Fibroblast of peridontal ligament (primary cell): ENCODE measurements at regions not wholly inside any gene's neighbourhood (a gene's known extent, or its start where the extent isn't known, plus 50 kb on each side); places are given as distances from the start of the nearest gene placed in this dataset.

Source experiments
- DNase-seq: peaks from one replicate; pipeline ENCODE4 v3.0.0-alpha.2; 2010; ENCODE audit errors: extremely low read depth

DNA sequence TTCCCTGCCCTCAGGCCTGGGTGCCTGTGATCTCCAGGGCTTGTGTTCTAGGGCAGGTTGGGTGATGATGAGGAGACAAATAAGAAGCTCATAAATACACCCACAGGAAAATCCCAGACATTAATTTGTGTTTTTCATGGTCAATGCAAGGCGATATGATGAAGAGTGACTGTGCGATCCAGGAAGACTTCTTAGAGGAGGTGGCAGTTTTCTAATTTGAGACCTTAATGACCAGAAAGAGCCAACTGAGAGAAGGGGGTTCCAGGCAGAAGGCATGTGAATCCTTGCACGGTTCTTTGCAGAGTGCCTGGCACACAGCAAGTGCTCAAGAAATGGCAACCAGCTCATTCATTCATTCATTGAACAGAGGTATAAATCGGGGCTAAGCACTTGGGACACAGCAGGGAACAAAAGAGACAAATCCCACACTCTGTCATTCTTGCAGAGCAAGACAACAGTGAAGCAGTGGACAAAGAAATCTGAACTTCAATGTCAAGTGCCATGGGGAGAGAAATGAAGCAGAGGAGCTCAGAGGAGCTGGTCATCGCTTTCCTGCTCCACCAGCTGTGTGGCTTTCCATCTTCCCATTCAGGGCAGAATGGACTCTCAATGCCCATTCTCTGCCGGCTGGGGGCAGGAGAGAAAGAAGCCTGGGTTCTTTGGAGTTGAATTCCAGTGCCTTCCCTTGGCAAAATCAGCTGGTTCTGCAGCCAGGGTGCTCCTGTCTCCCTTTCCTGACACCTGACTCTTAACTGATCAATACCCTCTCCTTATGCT lies 128.3 kb downstream of the AACS start:
- no peak for DNase-seq

DNA sequence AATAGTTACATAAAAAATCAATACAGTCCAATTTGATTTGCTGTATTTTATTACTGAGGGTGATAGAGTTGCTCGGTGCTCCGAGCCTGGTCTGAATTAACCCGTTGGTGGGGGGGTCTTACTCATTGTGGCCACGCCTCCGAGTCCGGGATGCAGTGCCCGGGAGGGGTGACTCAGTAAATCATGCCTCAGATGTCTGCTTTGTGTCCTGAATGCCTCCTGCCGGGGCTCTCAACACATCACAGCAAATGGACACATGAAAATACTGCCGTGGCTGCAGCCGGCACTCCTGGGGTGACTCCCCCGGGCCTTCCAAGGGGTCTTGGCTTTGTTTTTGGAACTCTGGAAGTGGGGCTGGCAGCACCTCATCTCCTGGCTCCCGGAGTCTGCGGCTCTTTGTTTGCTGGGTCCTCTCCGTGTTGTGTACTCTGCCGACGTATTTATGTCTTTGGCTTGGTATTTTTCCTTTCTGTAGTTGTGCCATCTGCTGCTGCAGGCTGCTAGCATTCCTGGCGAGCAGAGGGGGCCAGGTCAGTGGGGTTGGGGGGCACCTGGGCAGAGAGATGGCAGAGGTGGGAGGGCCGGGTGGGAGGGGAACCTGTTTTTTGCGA lies 129.0 kb downstream of the AACS start:
- peak; percentile 48 for DNase-seq

DNA sequence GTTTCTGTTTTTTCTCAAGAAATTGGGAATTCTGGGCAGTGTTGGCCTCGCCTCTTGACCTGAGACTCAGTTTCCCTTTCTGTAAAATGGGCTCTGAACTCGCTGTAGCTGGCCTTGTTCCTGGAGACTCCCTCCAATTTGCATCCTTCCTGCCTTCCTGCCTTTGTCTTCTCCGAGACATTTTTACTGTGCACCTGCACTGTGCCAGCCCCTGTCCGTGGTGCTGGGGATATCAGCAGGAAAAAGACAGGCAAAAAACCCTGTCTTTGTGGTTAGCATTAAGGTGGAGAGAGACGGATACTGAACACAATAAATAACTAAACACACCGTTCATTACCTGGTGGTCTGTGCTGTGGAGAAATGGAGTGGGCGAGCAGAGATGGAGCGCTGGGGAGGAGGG lies 129.8 kb downstream of the AACS start:
- no peak for DNase-seq

DNA sequence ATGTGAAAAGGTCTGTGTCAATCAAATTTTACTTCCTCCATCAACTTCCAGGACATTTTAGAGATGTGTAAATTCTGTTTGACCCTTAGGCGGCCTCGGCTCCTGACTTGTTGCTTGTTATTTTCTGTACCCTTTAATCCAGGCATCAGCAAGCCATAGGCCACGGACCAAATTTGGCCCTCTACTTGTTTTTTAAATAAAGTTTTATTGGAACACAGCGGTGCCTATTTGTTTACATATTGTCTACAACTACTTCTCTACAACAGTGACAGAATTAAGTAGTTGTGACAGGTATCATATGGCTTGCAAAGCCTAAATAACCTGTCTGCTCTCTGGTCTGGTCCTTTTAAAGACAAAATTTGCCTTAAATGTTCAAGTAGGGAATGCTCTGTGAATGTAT lies 132.1 kb downstream of the AACS start:
- no peak for DNase-seq

DNA sequence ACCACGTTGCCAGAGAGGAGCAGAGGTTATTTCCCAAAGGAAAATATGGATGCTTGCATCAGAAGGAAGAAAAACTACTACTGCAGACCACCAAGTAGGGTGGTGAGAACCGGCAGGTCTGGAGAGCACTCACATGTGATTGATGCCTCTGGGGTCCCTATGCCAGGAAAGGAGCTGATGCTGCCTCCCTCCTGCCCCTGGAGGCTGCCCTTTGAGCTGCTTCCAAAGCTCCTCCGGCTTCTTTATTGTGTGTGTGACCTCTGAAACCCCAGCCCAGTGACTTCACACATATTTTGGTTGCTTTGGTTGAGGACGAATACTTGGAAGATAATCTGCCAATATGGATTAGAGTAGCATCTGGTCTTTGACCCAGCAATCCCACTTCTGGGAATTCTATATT lies 133.4 kb downstream of the AACS start:
- DNase-seq, result no peak

DNA sequence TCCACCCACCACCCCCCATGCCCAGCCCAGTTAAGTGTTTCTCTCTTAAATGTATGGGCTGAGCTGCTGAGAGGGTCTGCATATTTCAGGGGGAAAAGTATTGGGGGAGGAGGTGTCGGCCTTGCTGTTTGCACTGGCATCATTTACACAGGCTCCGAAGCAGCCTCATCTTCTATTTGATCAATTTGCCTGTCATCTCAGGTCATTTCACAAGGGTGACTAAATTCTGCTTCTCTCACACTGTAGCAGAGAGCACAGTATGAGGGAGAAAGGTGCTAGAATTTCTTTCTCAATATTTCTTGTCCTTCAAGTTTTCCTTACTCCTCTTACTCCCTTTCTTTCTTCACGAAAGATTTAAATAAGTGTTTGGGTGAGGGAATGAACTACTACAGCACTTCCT lies 135.9 kb downstream of the AACS start:
- DNase-seq, result no peak

DNA sequence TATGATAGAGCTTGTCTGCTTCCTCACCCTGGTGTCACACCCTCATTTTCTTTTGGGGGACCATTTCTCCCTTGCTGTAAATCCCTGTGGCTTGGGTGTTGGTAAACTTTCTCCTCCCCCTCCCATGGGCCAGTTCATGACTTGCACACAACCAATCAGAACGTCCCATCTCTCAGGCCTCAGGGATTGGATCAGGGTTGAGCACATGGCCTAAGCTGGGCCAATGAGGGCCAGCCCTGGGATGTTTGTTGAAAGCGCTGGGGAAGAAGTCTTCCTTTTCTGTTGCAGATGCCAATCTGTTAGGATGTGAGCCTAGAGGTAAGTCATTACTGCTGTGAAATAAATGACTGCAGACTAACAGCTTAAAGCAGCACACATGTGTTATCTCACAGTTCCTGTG lies 136.7 kb downstream of the AACS start:
- no peak for DNase-seq

DNA sequence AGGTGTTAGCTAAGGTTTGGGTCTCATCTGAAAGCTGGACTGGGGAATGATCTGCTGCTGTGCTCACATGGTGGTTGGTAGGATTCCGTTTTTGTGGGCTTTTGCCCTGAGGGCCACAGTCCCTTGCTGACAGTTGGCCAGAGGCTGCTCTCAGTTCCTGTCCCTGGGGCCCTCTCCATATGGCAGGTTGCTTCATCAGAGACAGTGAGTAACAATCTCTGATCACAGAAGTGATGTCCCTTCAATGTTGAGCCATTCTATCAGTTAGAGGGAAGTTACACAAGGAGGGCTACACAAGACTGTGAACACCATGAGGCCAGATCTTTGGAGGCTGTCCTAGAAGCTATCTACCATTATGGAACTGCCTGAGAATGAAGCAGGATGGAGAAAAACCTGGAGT lies 137.2 kb downstream of the AACS start:
- no peak for DNase-seq

DNA sequence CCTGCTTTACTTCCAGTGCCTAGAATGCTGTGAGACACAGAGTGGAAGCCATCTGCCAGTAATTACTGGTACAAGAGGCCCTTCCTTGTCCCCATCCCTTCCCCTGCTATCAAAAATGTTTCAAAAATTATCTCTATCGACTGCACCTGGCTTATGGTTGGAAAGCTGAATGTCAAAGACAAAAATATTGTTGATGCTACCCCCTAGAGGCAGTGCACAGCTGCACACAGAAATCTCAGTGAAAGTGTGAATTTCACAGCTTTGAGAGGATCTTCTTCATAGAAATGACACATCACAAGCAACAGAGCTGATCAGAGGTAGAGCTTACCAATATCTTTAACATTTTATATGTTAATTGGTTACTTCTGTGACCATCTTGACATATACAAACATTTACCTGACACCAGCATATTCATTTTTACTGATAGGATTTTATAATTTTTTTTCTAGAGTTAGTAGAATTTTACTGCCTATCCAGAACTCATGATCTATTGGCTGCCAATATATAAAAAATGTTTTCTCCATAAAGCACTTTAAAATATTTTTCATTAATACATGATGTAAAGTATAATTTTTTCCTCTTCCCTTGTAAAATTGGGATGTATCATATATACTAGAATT lies 138.0 kb downstream of the AACS start:
- no peak for DNase-seq

DNA sequence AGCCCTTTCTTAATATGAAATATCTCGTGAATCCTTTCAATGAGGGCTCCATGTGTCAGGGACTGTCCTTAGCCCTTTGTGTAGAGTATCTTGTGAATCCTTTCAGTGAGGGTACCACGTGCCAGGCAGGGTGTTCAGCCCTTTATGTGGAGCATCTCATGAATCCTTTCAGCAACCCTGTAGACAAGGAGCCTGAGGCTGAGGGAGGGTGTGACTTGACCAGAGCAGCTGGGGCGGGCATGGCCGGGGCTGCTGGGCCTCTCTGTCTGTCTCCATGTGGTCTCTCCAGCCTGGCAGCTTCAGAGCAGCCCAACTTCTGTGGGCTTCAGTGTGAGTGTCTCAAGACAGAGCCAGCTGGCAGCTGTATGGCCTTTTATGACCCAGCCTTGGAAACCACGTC lies 140.2 kb downstream of the AACS start:
- DNase-seq, result no peak

DNA sequence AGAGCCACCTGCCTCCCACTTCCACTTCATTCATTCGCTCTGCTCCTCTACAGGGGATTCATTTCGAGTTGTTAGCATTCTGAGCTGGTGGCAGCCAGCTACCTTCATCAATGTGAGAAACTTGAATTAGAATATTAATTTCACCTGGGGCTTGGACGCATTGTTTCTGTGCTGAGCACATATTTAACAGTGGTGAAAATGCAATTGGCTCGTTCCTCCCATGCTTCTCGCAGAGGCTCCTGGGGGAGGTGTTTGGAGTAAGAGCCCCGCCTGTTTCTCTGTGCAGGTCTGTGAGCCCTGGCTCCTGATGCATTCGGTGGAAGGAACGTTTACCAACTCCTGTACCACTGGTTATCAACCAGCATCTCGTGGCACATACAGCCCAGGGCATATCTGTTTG lies 141.5 kb downstream of the AACS start:
- no peak for DNase-seq

DNA sequence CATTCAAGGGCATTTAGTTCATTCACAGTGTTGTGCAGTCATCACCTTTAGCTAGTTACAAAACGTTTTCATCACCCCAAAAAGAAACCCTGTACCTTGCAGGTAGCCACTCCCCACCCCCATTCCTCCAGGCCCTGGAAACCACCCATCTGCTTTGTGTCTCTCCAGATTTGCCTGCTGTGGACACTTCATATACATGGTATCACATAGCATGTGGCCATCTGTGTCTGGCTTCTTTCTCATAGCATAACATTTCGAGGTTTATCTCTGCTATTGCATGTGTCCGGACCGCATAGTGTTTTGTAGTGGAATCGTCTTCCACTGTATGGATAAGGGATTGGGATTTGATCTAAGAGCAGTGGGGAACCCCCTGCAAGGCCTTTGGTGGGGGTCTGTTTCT lies 143.1 kb downstream of the AACS start:
- no peak for DNase-seq

DNA sequence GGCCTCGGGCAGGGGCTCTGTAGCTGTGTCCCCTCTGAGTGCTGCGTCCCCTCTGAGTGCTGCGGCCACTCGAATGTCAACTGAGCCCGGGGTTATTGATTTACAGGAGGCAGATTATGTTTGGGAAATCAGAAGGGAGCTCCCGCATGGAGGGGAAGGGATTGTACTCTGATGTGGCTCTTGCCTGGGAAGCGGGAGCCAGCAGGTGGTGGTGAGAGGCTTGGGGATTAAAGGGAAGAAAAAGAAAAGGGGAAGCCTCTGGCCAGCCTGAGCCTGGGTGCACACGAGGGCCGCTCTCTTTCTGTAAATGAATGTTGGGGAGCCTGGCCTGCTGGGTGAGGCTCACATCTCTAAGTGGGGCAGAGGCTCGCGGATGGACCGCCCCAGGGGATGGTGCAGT lies 143.7 kb downstream of the AACS start:
- no peak for DNase-seq

DNA sequence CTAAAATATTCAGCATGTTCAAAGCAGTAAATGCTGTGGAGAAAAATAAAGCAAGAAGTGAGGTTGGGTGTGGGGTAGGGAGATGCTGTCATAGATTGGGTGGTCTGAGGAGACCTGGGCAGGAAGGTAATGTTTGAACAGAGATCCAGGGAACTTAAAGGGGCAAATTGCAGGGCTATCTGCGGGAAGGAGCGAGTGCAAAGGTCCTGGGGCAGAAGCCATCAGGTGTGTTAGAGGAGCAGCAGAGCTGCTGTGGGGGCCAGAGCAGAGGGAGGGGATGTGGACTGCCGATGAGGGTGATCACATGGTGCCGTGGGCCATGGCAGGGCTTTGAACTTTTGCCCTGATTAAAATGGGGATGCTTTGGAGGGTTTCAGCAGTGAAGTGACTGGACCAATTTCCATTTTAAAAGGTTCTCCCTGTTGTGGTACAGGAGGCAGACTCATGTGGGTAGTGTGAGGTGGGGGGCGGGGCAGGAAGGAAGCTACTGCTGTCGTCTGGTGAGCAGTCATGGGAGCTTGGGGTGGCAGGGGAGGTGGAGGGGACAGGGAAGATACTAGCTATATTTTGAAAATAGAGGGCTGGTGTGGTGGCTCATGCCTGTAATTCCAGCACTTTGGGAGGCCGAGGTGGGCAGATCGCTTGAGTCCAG lies 145.0 kb downstream of the AACS start:
- no peak for DNase-seq

DNA sequence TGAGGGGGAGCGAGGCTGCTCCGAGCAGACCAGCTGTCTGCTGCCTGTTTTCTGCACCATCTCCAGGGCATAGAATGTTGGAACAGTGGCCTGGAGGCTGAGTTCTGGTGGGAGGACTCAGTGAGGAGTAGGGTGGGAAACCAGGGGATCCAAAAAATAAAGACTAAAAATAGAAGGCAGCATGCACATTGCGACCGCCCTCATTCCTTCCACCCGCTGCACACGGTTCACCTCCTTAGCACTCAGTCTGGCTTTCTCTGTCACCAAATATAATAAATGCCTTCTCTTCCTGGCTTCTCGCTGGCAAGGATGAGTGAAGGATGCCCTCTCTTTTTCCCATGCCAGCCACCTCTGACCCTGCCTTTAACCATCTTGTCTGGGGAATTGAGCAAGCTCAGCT lies 146.2 kb downstream of the AACS start:
- no peak for DNase-seq

DNA sequence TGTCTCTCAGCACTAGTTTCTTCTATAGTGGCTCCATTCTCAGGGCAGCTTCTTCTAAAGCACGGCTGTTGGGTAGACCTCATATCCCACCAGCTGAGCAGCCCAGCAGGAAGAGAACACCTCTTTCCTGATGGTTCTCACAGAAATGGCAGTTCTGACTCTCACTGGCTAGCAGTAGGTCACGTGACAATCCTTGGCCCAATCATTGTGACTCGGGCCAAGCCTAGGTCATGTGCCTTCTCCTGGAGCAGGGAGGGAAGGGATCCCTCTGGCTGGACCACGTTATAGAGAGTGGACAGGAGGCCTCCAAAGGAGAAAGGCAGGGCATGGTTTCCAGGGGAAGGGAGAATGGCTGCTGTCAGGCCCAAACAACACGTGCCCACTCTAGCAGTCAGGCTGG lies 149.1 kb downstream of the AACS start:
- DNase-seq, result no peak

DNA sequence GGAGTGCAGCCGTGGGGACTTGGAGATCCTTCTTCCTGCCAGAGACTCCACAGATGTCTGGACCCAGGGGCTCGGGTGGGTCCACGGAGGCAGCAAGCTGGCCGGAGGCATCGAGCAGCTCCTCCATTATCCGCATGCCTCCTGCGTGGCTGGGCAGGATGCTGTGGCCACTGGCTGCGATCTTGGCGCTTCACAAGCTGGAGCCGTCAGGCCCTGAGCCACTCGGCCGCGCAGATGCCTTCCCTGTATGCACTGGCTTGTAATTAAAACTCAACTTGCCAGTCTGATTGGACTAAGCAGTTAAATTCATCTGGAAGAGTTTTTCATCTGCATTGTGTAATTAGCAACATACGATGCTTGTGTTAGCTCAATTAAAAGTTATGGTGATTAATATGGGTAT lies 151.5 kb downstream of the AACS start:
- no peak for DNase-seq

DNA sequence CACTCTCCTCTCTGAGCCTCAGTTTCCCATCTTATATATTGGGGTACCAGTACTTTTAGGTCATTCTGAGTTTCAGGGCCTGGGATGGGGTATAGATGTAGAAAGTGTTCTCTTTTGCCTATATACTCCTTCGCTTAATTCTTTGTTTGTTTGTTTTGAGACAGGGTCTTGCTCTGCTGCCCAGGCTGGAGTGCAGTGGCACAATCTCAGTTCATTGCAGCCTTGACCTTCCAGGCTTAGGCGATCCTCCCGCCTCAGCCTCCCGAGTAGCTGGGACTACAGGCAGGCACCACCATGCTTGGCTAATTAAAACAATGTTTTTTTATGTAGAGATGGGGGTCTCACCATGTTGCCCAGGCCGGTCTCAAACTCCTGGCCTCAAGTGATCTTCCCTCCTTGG lies 152.1 kb downstream of the AACS start:
- no peak for DNase-seq

DNA sequence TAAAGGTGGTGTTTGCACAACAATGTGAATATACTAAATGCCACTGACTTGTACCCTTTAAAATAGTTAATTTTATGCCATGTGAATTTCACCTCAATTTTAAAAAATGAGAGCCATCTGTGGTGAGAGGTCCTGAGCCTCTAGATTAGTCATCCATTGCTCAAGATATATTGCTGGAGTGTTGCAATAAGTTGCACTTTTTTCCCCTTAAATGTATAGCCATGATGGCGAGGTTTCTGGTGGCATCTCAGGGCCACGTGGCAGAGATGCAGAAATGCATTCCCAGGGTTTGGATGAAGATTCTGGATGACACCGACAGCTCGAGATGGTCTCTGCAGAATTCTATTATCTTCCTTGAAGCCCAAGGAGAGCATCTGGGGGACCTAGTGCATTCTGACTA lies 153.7 kb downstream of the AACS start:
- peak; percentile 29 for DNase-seq

DNA sequence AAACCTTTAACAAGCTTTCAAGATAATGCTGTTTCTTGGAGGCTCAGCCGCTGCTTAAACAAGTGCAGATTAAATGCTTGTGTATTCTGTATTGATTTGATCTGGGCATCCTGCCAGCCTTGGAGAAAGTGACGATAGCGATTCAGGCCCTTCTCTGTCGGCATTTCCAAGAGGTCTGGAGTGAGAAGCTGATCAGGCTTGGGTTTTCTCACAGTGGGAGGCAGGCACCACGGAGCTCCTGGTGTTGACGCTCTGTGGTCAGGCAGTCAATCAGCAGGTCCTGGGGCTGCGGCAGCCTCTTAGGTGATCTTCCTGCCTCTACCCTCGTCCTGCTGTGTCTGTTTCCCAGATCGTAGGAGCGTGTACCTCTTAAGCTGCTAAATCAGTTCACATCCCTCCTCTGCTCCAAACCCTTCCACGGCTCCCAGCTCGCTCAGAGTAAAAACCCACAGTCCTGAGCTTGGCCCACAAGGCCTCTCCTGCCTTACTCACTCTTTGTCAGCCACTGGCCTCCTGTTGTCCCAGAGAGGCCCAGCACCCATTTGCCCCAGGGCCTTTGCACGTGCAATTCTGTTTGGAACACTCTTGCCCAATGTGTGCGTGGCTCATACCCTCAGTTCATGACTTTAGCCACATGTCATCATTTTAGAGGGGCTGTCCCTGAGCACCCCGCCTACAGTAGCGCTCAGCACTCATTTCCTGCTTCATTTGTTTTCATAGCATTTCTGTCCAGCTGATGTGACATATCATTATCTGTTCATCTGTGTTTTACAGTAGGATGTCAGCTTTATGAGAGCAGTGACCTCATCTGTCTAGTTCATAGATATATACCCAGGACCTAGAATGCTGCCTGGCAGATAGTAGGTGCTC lies 155.4 kb downstream of the AACS start:
- DNase-seq, result peak; percentile 9

DNA sequence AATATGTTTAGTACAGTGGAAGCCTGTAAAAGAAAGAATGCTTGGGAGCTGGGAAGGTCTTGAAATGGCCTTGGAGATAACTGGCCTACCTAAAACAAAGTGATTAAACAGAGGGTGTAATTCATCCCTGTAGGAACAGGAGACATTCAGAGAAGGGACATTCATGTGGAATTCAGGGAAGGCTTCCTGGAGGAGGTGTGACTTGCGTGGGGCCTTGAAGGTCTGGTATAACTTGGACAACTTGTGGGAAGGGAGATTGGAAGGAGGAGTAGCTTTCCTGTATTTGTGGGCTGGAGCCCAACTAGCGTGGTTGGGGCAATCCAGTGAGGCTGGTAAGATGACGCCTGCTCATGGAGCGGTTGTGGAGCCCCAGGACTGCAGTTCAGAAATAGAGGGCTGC lies 156.4 kb downstream of the AACS start:
- DNase-seq, result no peak

DNA sequence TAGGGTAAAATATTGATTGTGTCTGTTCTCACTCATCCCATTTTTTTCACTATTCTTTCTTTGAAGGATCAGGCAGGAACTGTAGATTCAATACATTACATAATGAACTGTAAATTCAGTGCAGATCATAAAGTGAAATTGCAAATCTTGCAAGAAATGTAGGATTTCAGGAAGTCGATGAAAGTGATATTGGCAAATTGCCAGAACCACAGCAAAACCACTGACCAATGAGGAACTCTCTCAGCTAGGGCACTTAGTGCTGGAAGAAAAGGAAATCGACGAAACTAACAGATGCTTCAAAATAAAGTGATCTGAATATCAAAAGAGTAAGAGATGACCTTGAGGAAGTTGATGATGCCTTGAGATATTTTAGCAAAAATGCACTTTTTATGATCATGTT lies 157.6 kb downstream of the AACS start:
- DNase-seq, result peak; percentile 3
